Ramos (cell line): ENCODE measurements at regions not wholly inside any gene's neighbourhood (a gene's known extent, or its start where the extent isn't known, plus 50 kb on each side); places are given as distances from the start of the nearest gene placed in this dataset.
"Not testable (repeated sequence)": the region's sequence is repeated elsewhere in the genome, so short reads cannot be mapped to it uniquely, and the experiment has no call there.

Experiments
- in situ Hi-C: fragments of 300-500 bp; cut with MboI; formaldehyde crosslinking; loops from one replicate; pipeline ENCODE4 v1.14.3; 2022; ENCODE audit warnings: low sequenced_read_pairs; ENCODE audit not compliant: unreplicated experiment

- in situ Hi-C loops: no loop called here
Measured at GRCh38 chr5:91288118-91288916, 94.8 kb downstream of the ARRDC3 start.

- in situ Hi-C loops: not testable (repeated sequence)
Measured at GRCh38 chr5:91285062-91285461, 98.1 kb downstream of the ARRDC3 start.

- in situ Hi-C loops: no loop called here
Measured at GRCh38 chr5:91283899-91284298, 99.2 kb downstream of the ARRDC3 start.

- in situ Hi-C loops: no loop called here
Measured at GRCh38 chr5:91283326-91283725, 99.8 kb downstream of the ARRDC3 start.

- in situ Hi-C loops: no loop called here
Measured at GRCh38 chr5:91282210-91282609, 100.9 kb downstream of the ARRDC3 start.

- in situ Hi-C loops: no loop called here
Measured at GRCh38 chr5:91281401-91281800, 101.7 kb downstream of the ARRDC3 start.

DNA sequence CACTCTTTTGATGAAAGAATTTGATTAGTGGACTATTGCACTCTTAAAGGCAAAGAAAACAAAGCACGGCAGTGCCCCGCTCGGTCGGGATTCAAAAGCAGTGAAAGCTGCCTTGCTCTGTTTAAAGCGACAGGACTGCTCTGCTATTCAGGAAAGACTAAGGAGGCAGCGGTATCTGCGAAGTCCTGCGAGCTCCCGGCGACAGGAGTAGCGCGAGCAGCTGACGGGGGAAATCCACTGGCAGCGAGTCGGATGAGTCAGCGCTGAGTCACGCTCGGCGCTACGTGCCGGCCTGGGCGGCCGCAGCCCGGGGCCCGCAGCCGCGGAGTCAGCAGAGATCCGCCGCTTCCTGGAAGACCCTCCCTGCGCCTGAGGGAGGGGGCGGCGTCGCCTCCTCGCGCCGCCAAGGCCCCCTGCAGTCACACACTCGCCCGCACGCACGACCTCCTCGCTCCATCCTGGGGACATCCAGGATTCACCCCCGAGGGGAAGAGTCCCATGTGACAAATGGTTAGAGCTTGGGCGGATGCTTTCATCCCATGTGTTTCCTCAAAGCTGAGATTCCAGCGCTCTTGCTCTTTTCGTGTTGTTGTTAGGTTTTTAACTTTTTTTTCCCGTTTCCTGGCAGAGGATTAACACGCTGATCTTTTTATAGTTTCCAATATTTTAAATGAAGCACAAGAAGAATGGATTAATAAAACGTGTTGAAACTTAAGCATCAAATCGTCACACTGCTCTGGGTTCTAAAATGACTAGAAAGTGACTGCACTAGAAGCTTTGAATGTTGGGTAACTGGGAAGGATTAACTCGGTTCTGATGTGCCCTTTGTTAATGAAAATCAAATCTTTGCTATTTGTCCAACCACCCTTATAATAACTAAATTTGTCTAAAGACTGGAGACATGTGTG, 102.5 kb downstream of the ARRDC3 start:
- in situ Hi-C loops: no loop called here

DNA sequence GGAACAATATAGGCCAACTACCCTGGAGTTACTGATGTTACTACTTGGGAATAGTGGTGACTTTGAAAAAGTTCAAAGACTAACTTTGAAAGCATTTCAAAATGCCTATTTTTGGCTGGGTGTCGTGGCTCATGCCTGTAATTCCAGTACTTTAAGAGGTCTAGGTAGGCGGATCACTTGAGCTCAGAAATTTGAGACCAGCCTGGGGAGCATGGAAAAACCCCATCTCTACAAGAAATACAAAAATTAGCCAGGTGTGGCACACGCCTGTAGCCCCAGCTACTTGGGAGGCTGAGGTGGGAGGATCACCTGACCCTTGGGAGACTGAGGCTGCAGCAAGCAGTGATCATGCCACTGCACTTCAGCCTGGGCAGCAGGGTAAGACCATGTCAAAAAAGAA, 105.3 kb downstream of the ARRDC3 start:
- in situ Hi-C loops: no loop called here

DNA sequence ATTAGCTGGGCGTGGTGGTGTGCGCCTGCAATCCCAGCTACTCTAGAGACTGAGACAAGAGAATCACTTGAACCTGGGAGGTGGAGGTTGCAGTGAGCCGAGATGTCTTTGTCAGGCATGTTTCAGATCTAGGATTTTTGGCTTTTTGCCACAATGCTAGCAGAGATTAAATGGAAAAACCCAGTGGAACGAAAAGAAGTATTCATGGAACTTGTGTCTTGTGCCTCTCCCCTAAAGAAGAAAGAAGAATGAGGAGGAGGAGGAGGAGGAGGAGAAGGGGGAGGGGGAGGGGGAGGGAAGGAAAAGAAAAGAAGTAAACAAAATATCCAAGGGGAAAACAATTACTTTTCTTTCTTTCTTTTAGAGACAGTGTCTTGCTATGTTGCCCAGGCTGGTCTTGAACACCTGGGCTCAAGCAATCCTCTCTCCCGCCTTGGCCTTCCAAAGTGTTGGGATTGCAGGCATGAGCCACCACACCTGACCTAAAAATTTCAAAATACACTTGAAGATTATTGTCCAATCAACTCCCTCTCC, 106.0 kb downstream of the ARRDC3 start:
- in situ Hi-C loops: no loop called here

DNA sequence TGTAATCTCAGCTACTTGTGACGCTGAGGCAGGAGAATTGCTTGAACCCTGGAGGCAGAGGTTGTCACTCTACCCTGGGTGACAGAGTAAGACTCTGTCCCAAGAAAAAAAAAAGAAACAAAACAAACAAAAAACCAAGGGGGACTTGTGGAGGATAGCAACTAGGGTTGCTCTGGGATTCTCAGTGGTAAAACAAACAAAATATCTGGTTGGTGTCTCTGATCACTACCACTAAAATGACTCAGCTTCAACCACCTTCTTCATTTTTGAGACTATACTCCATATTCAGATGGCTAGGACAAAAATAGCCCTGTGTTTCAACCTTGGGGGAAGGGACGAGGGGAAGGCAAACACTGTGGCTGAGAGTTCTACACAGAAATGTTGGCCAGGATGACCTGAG, 110.3 kb downstream of the ARRDC3 start:
- in situ Hi-C loops: no loop called here

DNA sequence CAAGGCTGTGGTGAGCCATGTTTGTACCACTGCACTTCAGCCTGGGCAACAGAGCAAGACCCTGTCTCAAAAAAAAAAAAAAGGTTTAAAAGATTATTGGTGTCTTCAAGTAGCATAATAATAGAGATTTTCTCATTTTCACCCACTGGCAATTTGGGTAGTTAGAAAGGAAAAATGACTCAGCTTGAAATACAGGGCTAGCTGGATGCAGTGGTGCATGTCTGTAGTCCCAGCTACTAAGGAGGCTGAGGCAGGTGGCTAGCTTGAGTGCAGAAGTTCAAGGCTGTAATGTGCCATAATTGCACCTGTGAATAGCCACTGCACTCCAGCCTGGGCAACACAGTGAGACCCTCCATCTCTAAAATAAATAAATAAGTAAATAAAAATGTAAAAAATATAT, 111.1 kb downstream of the ARRDC3 start:
- in situ Hi-C loops: no loop called here

DNA sequence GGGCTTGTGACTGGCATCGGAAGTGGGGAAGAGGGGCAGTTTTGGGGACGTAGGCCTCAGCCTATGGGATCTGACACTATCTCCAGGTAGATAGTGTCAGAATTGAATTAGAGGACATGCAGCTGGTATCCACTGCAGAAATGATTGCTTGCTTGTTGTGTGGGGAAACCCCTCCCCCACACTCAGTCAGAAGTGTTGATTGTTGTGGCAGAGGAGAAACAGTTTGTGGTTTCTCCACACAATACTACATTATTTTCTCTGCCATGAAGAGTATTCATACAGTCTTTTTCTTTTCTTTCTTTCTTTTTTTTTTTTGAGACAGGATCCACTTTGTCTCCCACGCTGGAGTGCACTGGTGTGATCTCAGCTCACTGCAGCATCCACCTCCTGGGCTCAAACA, 113.9 kb downstream of the ARRDC3 start:
- in situ Hi-C loops: no loop called here

DNA sequence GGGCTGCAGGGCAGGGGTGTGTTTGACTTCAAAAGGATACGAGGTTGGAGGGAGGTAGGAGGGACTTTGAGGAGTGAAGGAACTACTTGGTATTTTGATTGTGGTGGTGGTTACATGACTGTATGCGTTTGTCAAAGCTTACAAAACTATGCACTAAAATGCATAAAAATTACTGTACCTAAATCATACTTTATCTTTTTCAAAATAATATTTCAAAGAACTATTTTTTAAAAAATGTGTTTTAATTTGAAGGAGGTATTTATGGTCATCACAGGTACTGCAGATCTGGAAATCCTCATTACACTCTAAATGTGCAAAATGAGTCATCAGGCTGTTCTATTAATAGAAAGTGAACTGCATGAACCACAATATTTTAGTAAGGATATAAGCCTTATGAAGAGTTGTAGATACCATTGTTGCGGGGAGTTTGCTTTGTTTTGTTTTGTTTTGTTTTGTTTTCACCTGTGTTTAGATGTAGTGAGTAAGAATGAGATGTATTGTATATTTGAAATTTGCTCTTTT, 116.9 kb downstream of the ARRDC3 start:
- in situ Hi-C loops: no loop called here

- in situ Hi-C loops: no loop called here
Measured at GRCh38 chr5:91264311-91265051, 118.6 kb downstream of the ARRDC3 start.

GRCh38 chr5:91263898-91264297, 119.2 kb downstream of the ARRDC3 start:
- in situ Hi-C loops: no loop called here

GRCh38 chr5:91257301-91257700, 125.8 kb downstream of the ARRDC3 start:
- in situ Hi-C loops: no loop called here

GRCh38 chr5:91256142-91256524, 127.0 kb downstream of the ARRDC3 start:
- in situ Hi-C loops: no loop called here

DNA sequence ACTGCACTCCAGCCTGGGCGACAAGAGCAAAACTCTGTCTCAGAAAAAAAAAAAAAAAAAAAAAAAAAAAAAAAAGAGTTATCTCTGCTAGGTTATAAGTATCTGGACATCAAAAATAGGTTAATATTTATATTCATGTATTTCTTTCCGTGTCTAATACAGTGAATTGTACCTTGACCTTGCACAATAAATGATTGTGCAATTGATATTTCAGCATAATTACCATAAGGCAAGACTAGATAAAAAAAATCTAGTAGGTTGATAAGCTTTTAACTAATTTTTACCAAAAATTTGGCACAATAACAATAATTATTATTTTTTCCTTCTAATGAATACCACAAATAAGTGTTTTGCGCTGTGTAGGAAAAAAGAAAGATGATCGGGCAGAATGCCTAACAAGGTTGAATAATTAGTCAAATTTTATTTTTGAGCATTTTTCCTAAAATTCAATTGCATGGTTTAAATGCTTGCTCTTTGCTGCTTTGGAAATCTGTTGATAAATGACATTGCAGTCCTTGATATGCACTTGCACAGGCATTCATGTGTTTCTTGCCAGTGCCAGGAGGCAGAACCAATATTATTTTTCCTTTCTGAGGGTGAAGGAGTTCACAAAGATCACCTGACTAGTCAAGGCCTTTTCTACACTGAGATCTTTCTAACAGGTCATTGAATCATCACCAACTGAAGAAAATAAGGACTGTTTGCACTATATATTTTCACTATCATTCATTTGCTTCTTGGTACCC, 127.5 kb downstream of the ARRDC3 start:
- in situ Hi-C loops: no loop called here

DNA sequence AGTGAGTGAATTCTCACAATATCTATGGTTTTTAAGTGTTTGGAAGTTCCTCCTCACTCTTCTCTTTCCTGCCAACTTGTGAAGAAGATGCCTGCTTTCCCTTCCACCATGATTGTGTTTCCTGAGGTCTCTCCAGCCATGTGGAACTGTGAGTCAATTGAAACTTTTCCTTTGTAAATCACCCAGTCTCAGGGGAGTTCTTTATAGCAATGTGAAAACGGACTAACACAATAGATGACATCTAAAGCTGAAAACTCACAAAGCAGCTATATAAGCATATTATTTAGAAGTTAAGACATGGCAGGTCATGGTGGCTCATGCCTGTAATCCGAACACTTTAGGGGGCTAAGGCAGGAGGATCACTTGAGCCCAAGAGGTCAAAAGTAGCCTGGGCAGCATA, 130.2 kb downstream of the ARRDC3 start:
- in situ Hi-C loops: no loop called here

DNA sequence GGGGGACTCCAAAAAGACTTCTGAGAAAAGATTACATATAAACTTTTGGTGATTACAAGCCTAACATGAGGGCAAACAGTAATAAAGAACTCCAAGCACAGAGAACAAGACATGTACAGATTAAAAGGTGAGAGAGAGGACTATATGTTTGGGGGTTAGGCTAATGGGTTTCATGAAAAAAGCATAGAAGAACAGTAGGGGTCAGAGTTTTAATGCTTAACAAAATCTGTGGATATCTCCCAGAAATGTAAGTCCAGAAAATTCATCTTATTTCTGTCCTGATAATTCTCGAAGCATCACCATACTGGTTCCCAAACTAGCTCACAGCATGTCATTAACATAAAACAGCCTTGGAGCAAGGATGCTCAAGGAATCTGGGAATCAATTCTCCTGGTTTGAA, 137.2 kb downstream of the ARRDC3 start:
- in situ Hi-C loops: no loop called here
